GM12878 (cell line): ENCODE measurements at regions not wholly inside any gene's neighbourhood (a gene's known extent, or its start where the extent isn't known, plus 50 kb on each side); places are given as distances from the start of the nearest gene placed in this dataset.

Source experiments
- ESRRA ChIP-seq: IDR thresholded peaks from 2 replicates; pipeline ENCODE4 v1.6.1; 2012; ENCODE audit warnings: mild to moderate bottlenecking, low read length, improper control_type of control experiment
- ZNF274 ChIP-seq: IDR thresholded peaks from one replicate; pipeline ENCODE4 v1.8.0; 2011; ENCODE audit not compliant: insufficient read length, insufficient read depth
- TF ChIP-seq, protein P1 (sequence below), 3 experiments: IDR thresholded peaks in 2 of 3; conservative IDR thresholded peaks in 1 of 3; 2 replicates each; pipeline ENCODE4 v1.5.1; 2011; ENCODE audit warnings: low read depth in 3 of 3, low read length in 3 of 3, mild to moderate bottlenecking in 3 of 3, control low read depth in 2 of 3, moderate library complexity in 2 of 3, inconsistent platforms in 1 of 3, mixed read lengths in 1 of 3; ENCODE audit not compliant: control insufficient read depth in 2 of 3, insufficient read depth in 1 of 3; ENCODE audit errors: extremely low read depth in 1 of 3

DNA sequence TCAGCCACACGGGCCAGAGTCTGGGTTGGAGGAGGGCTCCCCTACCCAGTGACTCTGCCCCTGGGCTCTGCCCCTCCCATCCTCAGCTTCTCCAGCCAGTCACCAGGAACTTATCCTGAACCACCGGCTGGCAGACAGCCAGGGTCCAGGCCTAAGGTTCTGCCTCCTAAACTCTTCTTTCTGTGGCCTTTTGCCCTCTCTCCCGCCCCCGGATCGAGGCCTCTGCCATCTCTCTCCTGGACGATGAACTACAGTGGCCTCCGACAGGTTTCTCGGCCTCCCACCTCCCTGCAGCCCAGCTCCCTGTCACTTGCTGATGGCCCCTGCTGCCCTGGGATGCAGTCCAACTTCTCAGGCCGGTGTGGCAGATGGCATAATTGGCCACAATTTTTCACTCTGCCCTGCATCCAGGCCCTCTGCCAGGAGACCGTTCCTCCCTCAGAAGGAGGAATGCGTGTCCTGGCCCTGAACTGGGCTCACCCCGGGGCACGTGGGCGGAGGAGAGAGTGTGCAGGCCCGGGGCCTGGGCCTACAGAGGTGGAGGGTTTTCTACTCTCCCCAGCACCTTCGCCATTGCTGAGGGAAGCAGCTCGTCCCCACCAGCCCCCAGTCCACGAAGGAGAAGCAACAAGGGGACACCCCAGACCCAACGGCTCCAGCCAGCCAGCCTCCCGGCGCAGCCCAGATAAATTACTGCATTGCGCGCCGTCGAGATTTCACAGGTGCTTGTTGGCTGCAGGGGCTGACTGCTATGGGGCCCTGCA is 81.9 kb upstream of the LRPAP1 start:
- TF ChIP-seq ZNF274 (no peak), ESRRA (no peak)
- TF ChIP-seq, protein P1, sequence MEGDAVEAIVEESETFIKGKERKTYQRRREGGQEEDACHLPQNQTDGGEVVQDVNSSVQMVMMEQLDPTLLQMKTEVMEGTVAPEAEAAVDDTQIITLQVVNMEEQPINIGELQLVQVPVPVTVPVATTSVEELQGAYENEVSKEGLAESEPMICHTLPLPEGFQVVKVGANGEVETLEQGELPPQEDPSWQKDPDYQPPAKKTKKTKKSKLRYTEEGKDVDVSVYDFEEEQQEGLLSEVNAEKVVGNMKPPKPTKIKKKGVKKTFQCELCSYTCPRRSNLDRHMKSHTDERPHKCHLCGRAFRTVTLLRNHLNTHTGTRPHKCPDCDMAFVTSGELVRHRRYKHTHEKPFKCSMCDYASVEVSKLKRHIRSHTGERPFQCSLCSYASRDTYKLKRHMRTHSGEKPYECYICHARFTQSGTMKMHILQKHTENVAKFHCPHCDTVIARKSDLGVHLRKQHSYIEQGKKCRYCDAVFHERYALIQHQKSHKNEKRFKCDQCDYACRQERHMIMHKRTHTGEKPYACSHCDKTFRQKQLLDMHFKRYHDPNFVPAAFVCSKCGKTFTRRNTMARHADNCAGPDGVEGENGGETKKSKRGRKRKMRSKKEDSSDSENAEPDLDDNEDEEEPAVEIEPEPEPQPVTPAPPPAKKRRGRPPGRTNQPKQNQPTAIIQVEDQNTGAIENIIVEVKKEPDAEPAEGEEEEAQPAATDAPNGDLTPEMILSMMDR (IDR thresholded peaks at IDR 0.05 in 2 of 3, conservative IDR thresholded peaks at IDR 0.05 in 1 of 3; ENCODE audit: control insufficient read depth in 2 of 3, extremely low read depth in 1 of 3, insufficient read depth in 1 of 3, low read depth in 3 of 3, low read length in 3 of 3), result no peak
